NCI-H748 (cell line): ENCODE measurements at regions not wholly inside any gene's neighbourhood (a gene's known extent, or its start where the extent isn't known, plus 50 kb on each side); places are given as distances from the start of the nearest gene placed in this dataset.
A peak's percentile ranks its signal among the peaks of the same experiment; 100 is the strongest.

Experiments used
- DNase-seq: peaks from one replicate; lab custom pipeline; 2025; ENCODE audit not compliant: unreplicated experiment; lab: John Stamatoyannopoulos, UW

GRCh38 chr6:169902070-169902469 is 150.6 kb downstream of the ERMARD start:
- no peak for DNase-seq

DNA sequence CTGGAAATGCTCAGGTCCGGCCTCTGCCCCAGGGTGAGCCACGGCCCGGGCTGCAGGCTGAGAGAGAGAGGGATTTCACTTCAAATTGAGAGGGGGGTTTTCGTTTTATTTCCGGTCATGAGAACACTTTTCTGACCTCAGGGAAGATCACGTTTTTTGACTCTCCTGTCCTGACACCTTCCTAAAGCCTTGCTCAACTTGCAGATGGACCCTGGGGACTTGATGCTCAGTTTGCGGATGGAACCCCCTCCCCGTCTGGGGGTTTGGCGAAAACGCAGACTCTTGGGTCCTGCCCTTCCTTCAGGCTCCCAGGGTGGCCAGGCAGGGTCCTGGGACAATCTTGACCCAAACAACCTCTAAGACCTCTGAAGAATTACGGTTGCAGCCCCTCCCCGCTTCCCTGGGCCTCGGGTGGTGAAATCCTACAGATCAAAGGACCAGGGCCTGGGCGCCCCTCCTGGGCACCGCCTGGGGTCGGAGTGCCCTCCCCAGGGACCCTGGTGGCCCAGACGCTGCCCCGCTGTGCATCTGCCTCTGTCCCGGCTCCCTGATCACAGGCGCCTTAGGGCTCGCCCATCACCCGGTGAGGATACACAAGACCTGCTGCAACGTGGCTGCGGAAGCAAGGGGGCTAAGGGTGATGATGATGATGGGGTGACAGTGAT is 148.2 kb downstream of the ERMARD start:
- no peak for DNase-seq

GRCh38 chr6:169898788-169899480 is 147.5 kb downstream of the ERMARD start:
- DNase-seq = no peak

- no peak for DNase-seq
These were observed 146.4 kb downstream of the ERMARD start for GRCh38 chr6:169897601-169898358.

DNA sequence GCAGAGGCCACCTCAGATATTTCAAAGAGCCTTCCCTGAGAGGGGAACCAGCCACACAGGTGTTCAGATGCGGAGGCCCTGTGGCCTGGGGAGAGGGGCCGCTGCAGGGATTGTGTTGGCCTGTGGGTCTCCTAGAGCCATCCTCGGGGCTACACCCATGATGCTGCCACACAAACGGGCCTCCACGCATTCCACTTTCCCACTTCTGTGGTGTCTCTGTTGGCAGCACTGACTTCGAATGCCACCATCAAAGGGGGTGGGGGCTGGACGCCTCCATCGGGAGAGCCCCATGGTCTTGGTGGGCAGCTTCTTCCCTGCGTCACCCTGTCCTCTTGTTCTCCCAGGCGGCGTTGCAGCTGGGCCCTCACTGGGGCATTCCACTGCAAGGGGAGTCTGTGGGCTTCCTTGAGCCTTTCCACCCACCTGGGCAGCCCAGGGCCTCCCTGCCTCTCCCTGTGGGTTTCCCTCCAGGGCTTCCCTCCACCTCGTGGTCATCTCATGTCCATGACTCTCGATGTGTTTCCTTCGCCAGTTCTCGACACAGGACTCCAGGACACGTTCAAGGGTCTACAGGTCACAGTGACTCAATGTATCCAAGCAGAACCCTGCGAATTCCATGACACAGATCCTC is 145.5 kb downstream of the ERMARD start:
- DNase-seq = no peak

DNA sequence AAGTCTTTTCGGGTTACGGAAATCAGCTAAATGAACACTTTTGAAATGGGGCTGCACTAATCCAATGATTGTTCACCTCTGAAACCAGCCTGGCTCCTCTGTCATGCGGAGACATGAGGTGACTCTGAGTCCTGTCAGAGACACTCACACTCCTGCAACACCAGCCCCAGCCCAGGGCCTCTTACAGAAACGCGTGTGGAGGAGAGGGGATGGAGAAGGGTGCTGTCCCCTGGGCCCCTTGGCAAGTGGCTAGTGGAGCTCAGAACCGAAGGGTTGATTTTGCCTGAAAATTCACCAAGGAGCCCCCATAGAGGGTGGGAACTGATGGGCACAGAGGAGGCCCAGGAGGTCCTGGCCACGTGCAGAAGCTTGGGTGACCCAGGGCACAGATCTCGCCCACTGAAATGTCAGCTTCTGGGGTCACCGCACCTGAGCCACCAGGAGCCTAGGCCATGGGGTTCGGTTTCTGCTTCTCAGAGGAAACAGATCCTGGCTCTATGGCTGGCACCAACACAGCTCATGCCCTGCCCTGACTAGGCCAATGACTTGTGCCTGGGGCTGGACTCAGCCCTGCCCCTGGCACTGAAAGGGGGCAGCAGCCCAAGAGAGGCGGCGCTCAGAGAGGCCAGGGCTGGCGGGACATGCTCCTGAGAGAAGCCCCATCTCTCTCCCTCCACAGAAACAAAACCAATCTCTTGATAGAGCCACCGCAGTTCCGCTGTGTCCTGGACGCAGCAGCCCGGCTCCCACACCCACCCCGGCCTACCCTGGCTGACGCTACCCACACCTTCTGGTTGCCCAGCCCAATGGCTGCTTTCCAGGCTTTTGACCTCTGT is 144.7 kb downstream of the ERMARD start:
- no peak for DNase-seq

DNA sequence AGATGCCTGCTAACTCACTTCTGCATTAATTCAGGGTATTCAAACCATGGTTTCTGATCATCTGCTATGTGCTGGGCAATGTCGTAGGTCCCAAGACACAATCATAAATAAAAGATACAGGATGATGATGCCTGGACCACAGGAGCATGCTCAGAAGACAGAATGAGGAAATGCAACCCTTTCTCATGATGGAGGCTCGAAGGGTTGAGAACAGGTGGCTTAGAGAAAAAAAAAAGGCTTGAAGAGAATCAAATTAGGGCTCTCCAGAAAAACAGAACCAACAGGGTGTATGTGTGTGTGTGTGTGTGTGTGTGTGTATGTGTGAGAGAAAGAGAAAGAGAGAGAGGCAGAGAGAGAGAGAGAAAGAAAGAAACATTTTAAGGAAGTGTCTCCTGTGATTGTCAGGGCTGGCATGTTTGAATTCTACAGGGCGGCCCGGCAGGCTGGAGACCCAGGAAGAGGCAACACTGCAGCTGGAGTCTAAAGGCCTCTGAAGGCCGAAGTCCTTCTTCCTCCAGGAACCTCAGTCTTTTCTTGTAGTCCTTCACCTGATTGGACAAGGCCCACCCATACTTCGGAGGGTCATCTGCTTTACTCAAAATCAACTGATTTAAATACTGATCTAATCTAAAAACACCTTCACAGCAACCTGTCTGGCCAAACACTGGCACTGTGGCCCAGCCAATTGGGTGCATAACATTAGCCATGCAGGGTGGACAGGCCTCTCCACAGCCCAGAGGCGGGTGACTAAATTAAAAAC is 143.8 kb downstream of the ERMARD start:
- no peak for DNase-seq

- no peak for DNase-seq
These were observed 143.0 kb downstream of the ERMARD start for GRCh38 chr6:169894377-169894960.

DNA sequence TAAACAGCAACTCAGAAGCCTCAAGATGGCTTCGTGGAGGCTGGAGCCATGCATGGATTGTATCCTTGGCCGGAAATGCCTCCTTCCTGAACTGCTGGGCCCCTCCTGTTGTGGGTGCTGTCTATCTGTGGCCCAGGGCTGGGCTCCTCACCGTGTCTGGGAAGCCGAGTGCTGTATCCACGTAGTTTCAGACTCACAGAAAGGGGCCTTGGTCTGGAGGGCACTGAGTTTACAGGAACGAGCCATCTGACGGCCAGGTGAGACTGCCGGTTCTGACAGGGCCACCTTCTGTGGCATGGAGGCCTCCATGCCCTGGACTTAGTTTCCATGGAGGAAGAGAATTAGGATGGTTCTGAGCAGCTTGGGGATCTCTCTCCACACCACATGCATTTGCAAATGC is 142.2 kb downstream of the ERMARD start:
- no peak for DNase-seq

DNA sequence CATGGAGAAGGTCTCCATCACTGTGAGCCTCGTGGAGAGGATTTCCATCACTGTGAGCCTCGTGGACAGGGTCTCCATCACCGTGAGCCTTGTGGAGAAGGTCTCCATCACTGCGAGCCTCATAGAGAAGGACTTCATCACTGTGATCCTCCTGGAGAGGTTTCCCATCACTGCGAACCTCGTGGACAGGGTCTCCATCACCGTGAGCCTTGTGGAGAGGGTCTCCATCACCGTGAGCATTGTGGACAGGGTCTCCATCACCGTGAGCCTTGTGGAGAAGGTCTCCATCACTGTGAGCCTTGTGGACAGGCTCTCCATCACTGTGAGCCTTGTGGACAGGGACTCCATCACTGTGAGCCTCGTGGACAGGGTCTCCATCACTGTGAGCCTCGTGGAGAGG is 140.4 kb downstream of the ERMARD start:
- no peak for DNase-seq

DNA sequence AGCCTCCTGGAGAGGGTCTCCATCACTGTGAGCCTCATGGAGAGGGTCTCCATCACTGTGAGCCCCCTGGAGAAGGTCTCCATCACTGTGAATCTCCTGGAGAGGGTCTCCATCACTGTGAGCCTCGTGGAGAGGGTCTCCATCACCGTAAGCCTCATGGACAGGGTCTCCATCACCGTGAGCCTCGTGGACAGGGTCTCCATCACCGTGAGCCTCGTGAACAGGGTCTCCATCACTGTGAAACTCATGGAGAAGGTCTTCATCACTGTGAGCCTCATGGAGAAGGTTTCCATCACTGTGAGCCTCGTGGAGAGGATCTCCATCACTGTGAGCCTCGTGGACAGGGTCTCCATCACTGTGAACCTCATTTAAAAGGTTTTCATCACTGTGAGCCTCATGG is 140.0 kb downstream of the ERMARD start:
- DNase-seq = no peak

DNA sequence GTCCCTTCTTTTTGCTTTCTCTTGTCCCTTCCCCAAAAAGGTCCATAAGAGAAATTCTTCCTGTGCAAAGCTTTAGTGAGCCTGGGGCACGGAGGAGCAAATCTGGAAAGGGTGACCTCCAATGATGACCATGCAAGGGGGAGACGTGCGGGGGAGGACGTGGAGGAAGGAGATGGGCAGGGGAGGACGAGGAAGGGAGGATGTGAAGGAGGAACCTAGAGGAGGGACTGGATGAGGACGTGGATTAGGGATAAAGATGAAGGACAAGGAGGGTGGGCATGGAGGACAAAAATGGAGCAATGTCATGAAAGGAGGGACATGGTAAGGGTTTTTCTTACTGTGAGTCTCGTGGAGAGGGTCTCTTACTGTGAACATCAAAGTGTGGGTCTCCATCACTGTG is 139.5 kb downstream of the ERMARD start:
- no peak for DNase-seq

DNA sequence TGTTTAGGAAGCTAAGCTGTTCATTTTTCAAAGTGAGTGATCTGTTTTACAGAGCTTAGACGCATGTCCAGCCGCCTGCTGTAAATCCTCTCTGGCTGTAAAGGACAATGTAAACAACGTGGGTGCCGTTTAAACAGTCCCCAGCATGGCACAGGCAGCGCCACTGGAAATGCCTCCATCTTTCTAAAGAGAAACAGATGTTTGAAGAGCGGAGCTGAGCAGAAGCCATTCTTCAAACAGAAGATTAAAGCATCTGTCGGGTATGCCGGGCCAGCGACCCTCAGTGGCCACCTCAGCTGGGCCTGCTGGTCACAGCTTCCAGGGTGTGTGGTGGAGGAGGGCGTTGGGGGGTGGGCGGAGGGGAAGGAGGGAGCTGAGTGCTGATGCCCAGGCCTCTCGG is 138.6 kb downstream of the ERMARD start:
- DNase-seq = peak; percentile 51

- no peak for DNase-seq
These were observed 136.2 kb downstream of the ERMARD start for GRCh38 chr6:169887529-169888140.

DNA sequence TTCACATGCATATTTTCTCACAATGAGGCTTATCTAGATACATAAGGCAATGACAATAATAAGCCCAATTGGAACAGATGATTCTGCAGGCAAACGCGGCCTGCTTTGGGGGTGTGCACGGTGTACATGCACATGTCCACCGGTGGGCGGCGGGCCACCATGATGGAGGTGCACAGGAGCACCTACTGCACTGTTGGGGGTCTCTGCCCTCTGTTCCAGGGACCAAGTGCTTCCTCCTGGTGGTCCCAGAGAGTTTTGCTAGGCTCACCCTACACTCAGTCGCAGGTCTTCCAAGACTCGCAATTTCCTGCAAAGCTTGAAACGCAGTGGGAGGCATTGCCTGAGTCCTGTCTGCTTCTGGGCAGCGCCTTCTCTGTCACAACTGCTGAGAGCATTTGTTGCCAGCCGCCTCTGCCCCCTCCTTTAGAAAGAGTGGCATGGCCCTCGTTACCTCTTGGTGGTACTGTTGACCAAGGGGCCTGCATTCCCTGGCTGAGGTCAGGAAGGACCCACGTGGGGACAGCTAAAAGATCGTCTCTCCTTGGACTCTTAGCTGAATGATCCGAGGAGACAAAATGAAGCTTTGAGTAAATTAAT is 135.3 kb downstream of the ERMARD start:
- DNase-seq = no peak

GRCh38 chr6:169885831-169886230 is 134.4 kb downstream of the ERMARD start:
- DNase-seq = no peak

DNA sequence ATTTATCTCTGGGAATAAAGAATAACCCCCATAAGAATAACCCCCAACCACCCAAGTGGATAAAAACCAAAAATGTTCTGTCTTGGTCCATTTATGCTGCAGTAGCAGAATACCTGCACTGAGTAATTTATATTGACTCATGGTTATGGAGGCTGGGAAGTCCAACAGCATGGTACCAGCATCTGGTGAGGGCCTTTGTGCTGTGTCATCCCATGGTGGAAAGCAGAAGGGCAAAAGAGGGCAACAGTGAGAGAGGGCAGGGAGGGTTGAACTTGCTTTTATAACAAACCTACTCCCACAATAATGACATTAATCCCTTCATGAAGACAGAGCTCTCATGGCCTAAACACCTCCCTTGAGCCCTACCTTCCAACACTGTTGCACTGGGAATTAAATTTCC is 133.7 kb downstream of the ERMARD start:
- DNase-seq = no peak

DNA sequence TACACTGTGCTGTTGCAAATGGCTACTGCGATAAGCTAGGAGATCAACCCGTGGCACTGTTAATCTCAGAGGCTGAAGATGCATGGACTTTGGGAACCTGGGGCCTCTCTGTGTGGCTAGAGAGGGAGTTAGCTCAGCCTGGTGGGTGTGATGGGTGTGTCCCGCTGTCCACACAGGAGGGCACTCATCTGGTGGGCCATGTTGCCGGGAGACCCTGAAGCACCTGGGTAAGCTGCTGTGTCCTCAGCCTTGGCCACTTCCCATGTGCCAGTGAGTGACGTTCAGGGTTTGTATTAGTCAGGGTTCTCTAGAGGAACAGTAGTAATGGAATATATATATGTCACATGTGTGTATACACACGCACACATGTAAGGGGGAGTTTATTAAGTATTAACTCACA is 132.7 kb downstream of the ERMARD start:
- no peak for DNase-seq

DNA sequence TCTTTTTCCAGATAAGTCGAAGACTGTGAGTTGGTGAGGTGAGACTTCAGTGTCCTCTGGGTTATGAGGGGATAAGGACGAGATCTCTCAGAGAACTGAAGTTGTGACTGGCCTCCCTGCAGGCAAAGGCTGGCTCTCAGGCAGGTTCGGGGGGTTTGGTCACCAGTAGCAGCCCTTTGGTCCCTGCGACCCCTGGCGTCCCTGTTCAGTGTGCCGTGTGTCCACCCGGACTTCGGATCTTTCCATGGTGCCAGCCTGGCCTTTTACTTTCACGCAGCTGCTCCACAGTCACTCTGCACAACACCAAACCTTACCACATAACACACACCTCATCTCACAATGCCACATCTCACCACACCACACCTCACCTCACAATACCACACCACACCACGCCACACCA is 131.9 kb downstream of the ERMARD start:
- no peak for DNase-seq
